Head of caudate nucleus (tissue), 42 donors: ENCODE measurements at regions not wholly inside any gene's neighbourhood (a gene's known extent, or its start where the extent isn't known, plus 50 kb on each side); places are given as distances from the start of the nearest gene placed in this dataset.
"Not testable (repeated sequence)": the region's sequence is repeated elsewhere in the genome, so short reads cannot be mapped to it uniquely, and the experiment has no call there.

Experiments used
- DNase-seq, 42 donors: peaks; one replicate each; pipeline versions ENCODE4 v3.0.0 to v3.0.0-alpha.2; 2020 to 2021; ENCODE audit warnings: mixed read lengths in 7 of 42
- intact Hi-C: fragments of 100-400 bp; cut with DNase I; formaldehyde crosslinking; loops from one replicate; pipeline ENCODE4 v1.15.0; 2022

- DNase-seq: no peak
- intact Hi-C loops: no loop called here
Measured at GRCh38 chr11:116328851-116329250, 443.9 kb downstream of the BUD13 start.

DNA sequence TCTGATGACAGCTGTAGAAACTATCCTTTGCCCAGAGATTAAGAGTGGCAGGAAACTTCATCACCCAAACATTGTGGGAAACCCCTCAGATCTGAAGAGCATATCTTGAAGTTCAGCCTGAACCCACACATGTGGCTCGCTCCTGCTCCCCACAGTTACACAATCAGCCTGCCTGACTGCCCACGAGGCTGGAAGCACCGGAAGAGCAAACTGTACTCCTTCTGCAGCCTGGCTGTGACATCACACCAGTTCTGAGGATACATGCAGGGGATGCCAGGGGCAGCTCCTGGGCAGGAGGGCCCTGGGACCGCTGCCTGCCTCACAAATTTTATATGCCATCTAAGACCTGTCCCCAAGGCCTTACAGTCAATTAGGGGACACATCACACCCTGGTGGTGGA is 444.4 kb downstream of the BUD13 start:
- intact Hi-C loops: no loop called here
- peak in 1 of 42 donors; percentile 38 for DNase-seq

DNA sequence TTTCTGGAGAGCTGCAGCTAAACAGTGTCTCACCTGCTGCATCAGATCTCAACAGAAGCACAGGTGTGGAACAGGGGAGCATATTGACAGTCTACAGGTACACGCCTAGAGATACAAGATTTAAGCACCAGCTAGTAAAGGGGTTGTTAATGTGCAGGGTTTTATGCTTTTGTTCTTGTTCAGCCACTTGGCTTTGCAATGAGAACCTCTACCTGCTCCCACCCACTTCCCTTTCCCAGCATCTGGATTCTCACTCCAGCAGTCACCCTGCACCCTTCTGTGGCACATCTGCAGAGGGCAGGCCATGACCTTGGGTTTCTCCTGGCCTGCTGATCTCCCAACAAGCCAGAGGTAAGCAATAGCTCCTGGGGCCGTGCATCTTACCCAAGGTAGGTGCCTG is 446.6 kb downstream of the BUD13 start:
- DNase-seq: no peak
- intact Hi-C loops: no loop called here

DNA sequence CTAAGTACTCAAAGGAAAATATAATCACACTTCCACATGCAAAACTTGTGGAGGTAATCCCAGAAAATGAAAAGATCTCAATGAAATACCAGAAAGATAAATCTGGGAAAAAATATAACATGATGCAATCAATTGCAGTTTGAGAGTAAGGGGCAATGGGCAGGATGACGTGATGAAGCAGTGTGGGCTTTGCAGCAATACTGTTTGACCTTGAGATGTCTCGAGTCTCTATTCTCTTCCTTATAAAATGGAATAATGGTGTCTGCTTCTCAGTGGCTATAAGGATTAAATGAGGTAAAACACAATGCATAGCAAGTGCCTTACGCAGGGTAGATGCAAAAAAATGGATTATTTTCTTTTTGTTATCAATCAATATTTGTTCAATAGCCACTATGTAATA is 447.5 kb downstream of the BUD13 start:
- intact Hi-C loops: no loop called here
- no peak for DNase-seq

- DNase-seq, intact Hi-C loops: not testable (repeated sequence)
Measured at GRCh38 chr11:116324077-116324476, 448.7 kb downstream of the BUD13 start.

DNA sequence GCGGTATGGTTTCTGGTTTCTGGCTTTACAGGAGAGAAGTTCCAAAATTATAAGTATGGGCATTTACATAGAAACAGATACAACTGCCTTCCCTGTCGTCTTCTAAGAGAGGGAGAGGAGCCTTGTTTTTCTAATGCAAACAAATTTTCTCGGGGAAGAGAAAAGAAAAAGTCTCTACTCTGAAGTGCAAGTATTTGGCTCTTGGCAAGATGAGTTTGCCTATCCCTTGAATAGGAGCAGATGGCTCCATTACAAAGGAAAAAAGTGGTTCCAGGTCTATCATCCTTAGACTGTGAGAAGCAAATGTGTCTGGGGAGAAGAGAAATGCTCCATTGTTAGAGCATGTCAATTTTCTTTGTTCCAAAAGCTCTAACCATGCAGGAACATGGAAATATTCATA is 455.6 kb downstream of the BUD13 start:
- DNase-seq: no peak
- intact Hi-C loops: no loop called here

GRCh38 chr11:116314006-116314405 is 458.8 kb downstream of the BUD13 start:
- no peak for DNase-seq
- intact Hi-C loops: no loop called here

GRCh38 chr11:116312570-116313391 is 460.0 kb downstream of the BUD13 start:
- intact Hi-C loops: no loop called here
- DNase-seq: peak; percentile 81 to 96 (median 91)

DNA sequence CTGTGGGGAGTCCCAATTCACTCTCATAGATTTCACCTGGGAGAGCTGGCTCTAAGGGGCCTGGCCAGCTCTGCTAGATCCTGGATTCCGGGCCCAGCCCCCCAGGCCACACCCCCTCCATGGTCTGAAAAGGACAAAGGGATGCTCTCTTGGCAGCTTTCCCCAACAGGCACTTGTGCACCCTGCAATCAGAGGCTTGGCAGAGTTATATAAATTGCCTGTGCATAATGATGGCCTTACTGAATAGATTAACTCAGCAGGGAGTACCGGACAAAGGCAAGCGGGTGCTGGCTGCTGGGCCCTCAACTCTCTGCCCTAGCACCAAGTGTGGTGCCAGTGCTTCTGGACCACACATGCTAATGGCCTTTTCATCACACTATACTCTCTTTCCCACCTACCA is 461.6 kb downstream of the BUD13 start:
- peak in 2 of 42 donors; percentile 4 to 9 for DNase-seq
- intact Hi-C loops: no loop called here

GRCh38 chr11:116310698-116311097 is 462.1 kb downstream of the BUD13 start:
- no peak for DNase-seq
- intact Hi-C loops: no loop called here

- intact Hi-C loops: no loop called here
- no peak for DNase-seq
Measured at GRCh38 chr11:116310226-116310625, 462.6 kb downstream of the BUD13 start.

GRCh38 chr11:116309446-116309845 is 463.3 kb downstream of the BUD13 start:
- intact Hi-C loops: no loop called here
- no peak for DNase-seq

DNA sequence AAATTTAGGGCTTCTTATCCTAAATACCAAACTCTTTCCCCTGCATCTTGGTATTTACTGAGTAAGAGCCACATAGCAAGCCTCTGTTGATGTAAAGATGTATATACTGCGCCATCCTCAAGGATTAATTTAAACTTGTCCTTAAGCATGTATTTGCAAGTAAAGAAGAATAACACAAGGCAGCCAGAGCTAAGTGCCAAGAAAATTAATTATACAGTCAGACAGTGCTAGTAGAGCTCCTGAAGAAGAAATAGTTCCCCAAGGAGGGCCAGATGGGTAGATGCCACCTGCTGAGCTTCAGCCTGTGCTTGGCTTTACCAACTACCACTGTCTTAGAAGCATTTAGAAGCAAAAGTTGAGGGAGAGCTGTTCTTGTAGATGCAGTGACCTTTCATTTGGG is 470.0 kb downstream of the BUD13 start:
- DNase-seq: no peak
- intact Hi-C loops: no loop called here

GRCh38 chr11:116301141-116301540 is 471.6 kb downstream of the BUD13 start:
- intact Hi-C loops: no loop called here
- no peak for DNase-seq

DNA sequence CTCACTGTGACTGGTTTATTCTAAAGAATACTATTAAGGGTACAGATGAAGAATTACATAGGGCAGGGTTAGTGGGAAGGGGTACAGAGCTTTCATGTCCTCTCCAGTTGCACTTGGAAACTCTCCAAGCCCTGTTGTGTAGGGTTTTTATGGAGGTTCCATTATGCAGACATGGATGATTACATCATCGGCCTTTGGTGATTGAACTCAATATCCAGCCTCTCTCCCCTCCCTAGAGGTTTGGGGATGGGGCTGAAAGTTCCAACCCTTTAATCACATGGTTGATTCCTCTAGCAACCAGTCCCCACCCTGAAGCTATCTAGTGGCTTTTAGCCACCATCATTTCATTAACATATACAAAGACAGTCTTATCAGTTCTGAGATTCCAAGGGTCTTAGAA is 472.6 kb downstream of the BUD13 start:
- DNase-seq: no peak

GRCh38 chr11:116294630-116295029 is 478.2 kb downstream of the BUD13 start:
- intact Hi-C loops: no loop called here
- DNase-seq: no peak

More for the DNA sequence above, 472.6 kb downstream of the BUD13 start:
- intact Hi-C loops: no loop called here

- no peak for DNase-seq
- intact Hi-C loops: no loop called here
Measured at GRCh38 chr11:116287866-116288265, 484.9 kb downstream of the BUD13 start.

- DNase-seq: no peak
- intact Hi-C loops: no loop called here
Measured at GRCh38 chr11:116285026-116285425, 487.8 kb downstream of the BUD13 start.

DNA sequence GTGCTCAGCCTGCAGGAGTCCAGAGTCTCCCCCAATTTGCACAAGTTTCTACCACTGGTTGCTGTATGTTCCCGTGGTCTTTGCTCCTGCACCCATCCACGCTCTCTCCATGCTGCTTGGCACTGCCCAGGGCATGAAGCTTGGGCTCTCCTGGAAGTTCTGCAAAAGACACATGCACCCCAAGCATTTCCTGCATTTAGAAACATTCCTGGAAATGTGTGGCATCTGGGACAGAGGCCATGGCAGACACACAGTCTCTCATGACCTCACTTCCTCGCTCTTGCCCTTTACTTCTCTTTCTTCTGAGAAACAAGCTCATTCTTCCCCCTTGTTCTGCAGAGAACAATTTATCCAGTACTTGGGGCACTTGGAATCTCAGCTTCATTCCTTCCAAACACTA is 489.5 kb downstream of the BUD13 start:
- DNase-seq: peak in 1 of 42 donors; percentile 35
- intact Hi-C loops: no loop called here

GRCh38 chr11:116282481-116282880 is 490.3 kb downstream of the BUD13 start:
- intact Hi-C loops: no loop called here
- DNase-seq: peak in 1 of 42 donors; percentile 15
